ENCODE measurements at regions not wholly inside any gene's neighbourhood (a gene's known extent, or its start where the extent isn't known, plus 50 kb on each side); places are given as distances from the start of the nearest gene placed in this dataset.

GRCh38 chr12:60182354-60182753 is 586.5 kb downstream of the SLC16A7 start:
- DNase-seq (ENCODE audit: low spot score) (no peak), ATAC-seq (no peak)
- Mint-ChIP-seq H3K27me3 (ENCODE audit: low read depth) (no peaks in the 10 kb centered on the region), H3K4me1 (no peaks in the 10 kb centered on the region), H3K36me3 (no peaks in the 10 kb centered on the region), H3K9me3 (no peaks in the 10 kb centered on the region), H3K27ac (no peak overlapping the region), H3K4me3 (no peak overlapping the region)
- POLR2A ChIA-PET, result interaction anchor here (0.7 kb wide), 1 partner anchor 162 kb away, joined by 5 read pairs; no protein-coding TSS in a partner anchor
- TF ChIP-seq STAT6 (CRISPR knock-in tag; conservative IDR thresholded peaks at IDR 0.05; ENCODE audit: low read depth) (no peak), ZBTB21 (CRISPR knock-in tag; IDR thresholded peaks at IDR 0.05; ENCODE audit: borderline replicate concordance) (no peak), ZNF232 (CRISPR knock-in tag; IDR thresholded peaks at IDR 0.05) (no peak), ZNF396 (CRISPR knock-in tag; IDR thresholded peaks at IDR 0.05; ENCODE audit: borderline replicate concordance) (no peak), CREB1 (CRISPR knock-in tag; IDR thresholded peaks at IDR 0.05) (no peak), AFF4 (CRISPR knock-in tag; IDR thresholded peaks at IDR 0.05; ENCODE audit: borderline replicate concordance) (no peak), ERG (CRISPR knock-in tag; IDR thresholded peaks at IDR 0.05) (no peak), CREM (CRISPR knock-in tag; IDR thresholded peaks at IDR 0.05) (no peak), ZNF532 (CRISPR knock-in tag; IDR thresholded peaks at IDR 0.05; ENCODE audit: borderline replicate concordance) (no peak), NFE2L1 (CRISPR knock-in tag; IDR thresholded peaks at IDR 0.05) (no peak)
- CTCF ChIA-PET, result no interaction called here

GRCh38 chr12:60184096-60184495 is 588.3 kb downstream of the SLC16A7 start:
- H3K36me3 Mint-ChIP-seq, result no peaks in the 10 kb centered on the region
- no peaks in the 10 kb centered on the region for H3K27me3 Mint-ChIP-seq (ENCODE audit: low read depth)
- H3K27ac Mint-ChIP-seq, result no peak overlapping the region
- ChIA-PET POLR2A (no interaction called here), CTCF (no interaction called here)
- TF ChIP-seq CDX4 (CRISPR knock-in tag; IDR thresholded peaks at IDR 0.05; ENCODE audit: borderline replicate concordance) (no peak), TEAD1 (CRISPR knock-in tag; IDR thresholded peaks at IDR 0.05) (no peak), ZNF671 (CRISPR knock-in tag; IDR thresholded peaks at IDR 0.05) (no peak), NFE2L1 (CRISPR knock-in tag; IDR thresholded peaks at IDR 0.05) (no peak), ATF6 (CRISPR knock-in tag; IDR thresholded peaks at IDR 0.05) (no peak)
- H3K4me3 Mint-ChIP-seq, result no peak overlapping the region
- H3K9me3 Mint-ChIP-seq, result peaks cover 4% of the 10 kb centered on the region; the same call in 1 of the 2 replicates
- ATAC-seq (no peak), DNase-seq (ENCODE audit: low spot score) (no peak)
- H3K4me1 Mint-ChIP-seq, result no peaks in the 10 kb centered on the region
